Breast epithelium (tissue), 4 donors: ENCODE measurements at regions not wholly inside any gene's neighbourhood (a gene's known extent, or its start where the extent isn't known, plus 50 kb on each side); places are given as distances from the start of the nearest gene placed in this dataset.

Experiments used
- DNase-seq, 2 donors: peaks; one replicate each; pipeline ENCODE4 v3.0.0-alpha.2; 2019; ENCODE audit warnings: low spot score in 2 of 2
- H3K27ac ChIP-seq, 2 donors: fragments of 200-600 bp; sonication (generic) in 1 of 2; one replicate each; pipeline ENCODE4 v1.5.1; 2016 to 2019; ENCODE audit warnings: mild to moderate bottlenecking in 1 of 2
- H3K27me3 ChIP-seq, 2 donors: fragments of 200-600 bp; sonication (generic) in 1 of 2; one replicate each; pipeline versions ENCODE4 v1.5.1 to v1.6.0; 2017 to 2019; ENCODE audit warnings: control low read depth in 1 of 2, mild to moderate bottlenecking in 1 of 2
- H3K36me3 ChIP-seq: fragments of 200-600 bp; one replicate; pipeline ENCODE4 v1.5.1; 2019
- H3K4me1 ChIP-seq, 2 donors: fragments of 200-600 bp; sonication (generic); one replicate each; pipeline ENCODE4 v1.5.1; 2016 to 2019; ENCODE audit warnings: control low read depth in 1 of 2
- H3K4me3 ChIP-seq, 3 donors: fragments of 200-600 bp; sonication (generic); 1 replicate in 2 of 3; 2 replicates in 1 of 3; pipeline ENCODE4 v1.5.1; 2016 to 2019; ENCODE audit warnings: mild to moderate bottlenecking in 3 of 3, moderate library complexity in 2 of 3
- H3K9me3 ChIP-seq, 2 donors: fragments of 200-600 bp; sonication (generic) in 1 of 2; one replicate each; pipeline ENCODE4 v1.5.1; 2016 to 2019; ENCODE audit warnings: control low read depth in 1 of 2
- CTCF ChIP-seq, 3 donors: fragments of 450-650 bp; IDR thresholded peaks; one replicate each; pipeline ENCODE4 v1.5.1; 2016 to 2017; ENCODE audit warnings: antibody characterized with exemption in 3 of 3, mild to moderate bottlenecking in 3 of 3, moderate library complexity in 3 of 3
- POLR2A ChIP-seq: fragments of 450-650 bp; IDR thresholded peaks from one replicate; pipeline ENCODE4 v1.6.1; 2016; ENCODE audit warnings: antibody characterized with exemption, mild to moderate bottlenecking, moderate library complexity
- POLR2AphosphoS5 ChIP-seq, 3 donors: sonication (generic); formaldehyde crosslinking; IDR thresholded peaks; one replicate each; pipeline ENCODE4 v1.6.1; 2017; ENCODE audit warnings: antibody characterized with exemption in 3 of 3
- intact Hi-C: fragments of 100-400 bp; cut with DNase I; formaldehyde crosslinking; loops from one replicate; pipeline ENCODE4 v1.15.1; 2023; ENCODE audit warnings: low total_unique reads

GRCh38 chr4:59518005-59518823 is 1681.9 kb upstream of the ADGRL3 start:
- H3K4me3 ChIP-seq, result no peak overlapping the region
- intact Hi-C loops, result loop anchor here (5.0 kb wide), 1 partner anchor 64 kb away; no protein-coding TSS in a partner anchor
- no peak overlapping the region for H3K27ac ChIP-seq
- H3K9me3 ChIP-seq, result no peaks in the 10 kb centered on the region
- no peaks in the 10 kb centered on the region for H3K27me3 ChIP-seq
- H3K36me3 ChIP-seq, result no peaks in the 10 kb centered on the region
- no peak for TF ChIP-seq POLR2AphosphoS5 (IDR thresholded peaks at IDR 0.05)
- TF ChIP-seq CTCF (IDR thresholded peaks at IDR 0.05), result no peak
- TF ChIP-seq POLR2A, result no peak
- DNase-seq, result no peak
- no peaks in the 10 kb centered on the region for H3K4me1 ChIP-seq

GRCh38 chr4:59525885-59526284 is 1674.2 kb upstream of the ADGRL3 start:
- H3K27ac ChIP-seq, result no peak overlapping the region
- intact Hi-C loops, result no loop called here
- no peak overlapping the region for H3K4me3 ChIP-seq
- TF ChIP-seq POLR2AphosphoS5 (IDR thresholded peaks at IDR 0.05), result no peak
- TF ChIP-seq POLR2A, result no peak
- TF ChIP-seq CTCF (IDR thresholded peaks at IDR 0.05), result no peak
- no peaks in the 10 kb centered on the region for H3K9me3 ChIP-seq
- H3K27me3 ChIP-seq, result no peaks in the 10 kb centered on the region
- no peak for DNase-seq
- H3K36me3 ChIP-seq, result no peaks in the 10 kb centered on the region
- H3K4me1 ChIP-seq, result no peaks in the 10 kb centered on the region

- no peak for TF ChIP-seq POLR2AphosphoS5 (IDR thresholded peaks at IDR 0.05)
- TF ChIP-seq POLR2A, result no peak
- no peak for TF ChIP-seq CTCF (IDR thresholded peaks at IDR 0.05)
- H3K36me3 ChIP-seq, result no peaks in the 10 kb centered on the region
- H3K4me3 ChIP-seq, result no peak overlapping the region
- H3K27ac ChIP-seq, result no peak overlapping the region
- no peak for DNase-seq
- H3K9me3 ChIP-seq, result no peaks in the 10 kb centered on the region
- H3K27me3 ChIP-seq, result no peaks in the 10 kb centered on the region
- intact Hi-C loops, result no loop called here
- no peaks in the 10 kb centered on the region for H3K4me1 ChIP-seq
Measured at GRCh38 chr4:59535541-59535940, 1664.6 kb upstream of the ADGRL3 start.

- Histone ChIP-seq H3K4me3 (no peak overlapping the region), H3K36me3 (no peaks in the 10 kb centered on the region), H3K27me3 (no peaks in the 10 kb centered on the region), H3K27ac (no peak overlapping the region), H3K4me1 (no peaks in the 10 kb centered on the region), H3K9me3 (no peaks in the 10 kb centered on the region)
- TF ChIP-seq POLR2AphosphoS5 (IDR thresholded peaks at IDR 0.05), result no peak
- TF ChIP-seq CTCF (IDR thresholded peaks at IDR 0.05), result no peak
- TF ChIP-seq POLR2A, result no peak
- intact Hi-C loops, result no loop called here
- DNase-seq, result no peak
Measured at GRCh38 chr4:59536428-59536827, 1663.7 kb upstream of the ADGRL3 start.

- no peak overlapping the region for H3K4me3 ChIP-seq
- intact Hi-C loops, result no loop called here
- no peak for DNase-seq
- H3K36me3 ChIP-seq, result no peaks in the 10 kb centered on the region
- no peaks in the 10 kb centered on the region for H3K27me3 ChIP-seq
- no peaks in the 10 kb centered on the region for H3K4me1 ChIP-seq
- TF ChIP-seq CTCF (IDR thresholded peaks at IDR 0.05) (no peak), POLR2AphosphoS5 (IDR thresholded peaks at IDR 0.05) (no peak), POLR2A (no peak)
- H3K9me3 ChIP-seq, result no peaks in the 10 kb centered on the region
- no peak overlapping the region for H3K27ac ChIP-seq
Measured at GRCh38 chr4:59537246-59537886, 1662.8 kb upstream of the ADGRL3 start.
